Esophagus muscularis mucosa (tissue), 3 donors: ENCODE measurements at regions not wholly inside any gene's neighbourhood (a gene's known extent, or its start where the extent isn't known, plus 50 kb on each side); places are given as distances from the start of the nearest gene placed in this dataset.

ENCODE experiments used
- POLR2A ChIP-seq: fragments of 450-650 bp; IDR thresholded peaks from one replicate; pipeline ENCODE4 v1.6.1; 2017; ENCODE audit warnings: antibody characterized with exemption, moderate library complexity, mild to moderate bottlenecking, low read depth
- TF ChIP-seq, protein P1 (sequence below), 3 experiments: fragments of 200-600 bp in 2 of 3; fragments of 450-650 bp in 1 of 3; sonication (generic) in 2 of 3; IDR thresholded peaks; one replicate each; pipeline ENCODE4 v1.5.1; 2017 to 2019; ENCODE audit warnings: antibody characterized with exemption in 3 of 3, mild to moderate bottlenecking in 2 of 3, moderate library complexity in 1 of 3

DNA sequence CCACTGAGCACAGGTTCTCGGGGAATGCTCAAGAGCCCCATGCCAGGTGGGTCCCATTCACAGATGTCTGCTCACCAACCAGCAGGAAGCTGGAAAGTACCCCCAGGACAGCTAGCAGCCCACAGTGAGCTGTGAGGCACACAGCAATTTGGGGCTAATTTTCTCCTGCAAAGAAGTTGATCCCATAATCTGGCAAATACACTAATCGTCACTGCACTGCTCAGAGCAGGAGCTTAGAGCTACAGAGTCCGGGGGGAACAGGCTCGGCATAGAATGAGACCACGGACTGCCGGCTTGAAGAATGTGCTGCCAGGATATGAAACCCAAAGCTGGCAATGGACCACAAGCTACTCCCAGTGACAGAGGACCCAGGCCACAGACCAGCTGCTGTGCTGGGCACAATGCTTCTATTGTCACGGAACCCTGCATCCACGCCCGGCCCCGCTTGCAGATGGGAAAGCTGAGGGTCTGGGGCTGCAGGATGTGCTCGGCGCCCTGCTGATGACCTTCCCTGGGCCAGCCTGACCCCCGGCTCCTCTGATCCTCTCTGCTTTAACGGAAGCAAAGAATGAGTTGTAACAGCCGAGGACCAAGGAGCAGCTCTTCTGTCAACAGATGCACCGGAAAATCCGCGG lies 239.7 kb downstream of the CTTN start:
- TF ChIP-seq, protein P1, sequence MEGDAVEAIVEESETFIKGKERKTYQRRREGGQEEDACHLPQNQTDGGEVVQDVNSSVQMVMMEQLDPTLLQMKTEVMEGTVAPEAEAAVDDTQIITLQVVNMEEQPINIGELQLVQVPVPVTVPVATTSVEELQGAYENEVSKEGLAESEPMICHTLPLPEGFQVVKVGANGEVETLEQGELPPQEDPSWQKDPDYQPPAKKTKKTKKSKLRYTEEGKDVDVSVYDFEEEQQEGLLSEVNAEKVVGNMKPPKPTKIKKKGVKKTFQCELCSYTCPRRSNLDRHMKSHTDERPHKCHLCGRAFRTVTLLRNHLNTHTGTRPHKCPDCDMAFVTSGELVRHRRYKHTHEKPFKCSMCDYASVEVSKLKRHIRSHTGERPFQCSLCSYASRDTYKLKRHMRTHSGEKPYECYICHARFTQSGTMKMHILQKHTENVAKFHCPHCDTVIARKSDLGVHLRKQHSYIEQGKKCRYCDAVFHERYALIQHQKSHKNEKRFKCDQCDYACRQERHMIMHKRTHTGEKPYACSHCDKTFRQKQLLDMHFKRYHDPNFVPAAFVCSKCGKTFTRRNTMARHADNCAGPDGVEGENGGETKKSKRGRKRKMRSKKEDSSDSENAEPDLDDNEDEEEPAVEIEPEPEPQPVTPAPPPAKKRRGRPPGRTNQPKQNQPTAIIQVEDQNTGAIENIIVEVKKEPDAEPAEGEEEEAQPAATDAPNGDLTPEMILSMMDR (IDR thresholded peaks at IDR 0.05), result no peak
- no peak for TF ChIP-seq POLR2A
